AG09309 (cell line): ENCODE measurements at regions not wholly inside any gene's neighbourhood (a gene's known extent, or its start where the extent isn't known, plus 50 kb on each side); places are given as distances from the start of the nearest gene placed in this dataset.
"Not testable (repeated sequence)": the region's sequence is repeated elsewhere in the genome, so short reads cannot be mapped to it uniquely, and the experiment has no call there.

ENCODE experiments used
- DNase-seq: peaks from one replicate; pipeline ENCODE4 v3.0.0-alpha.2; 2010; ENCODE audit warnings: low read depth
- H3K4me3 ChIP-seq: 2 replicates; pipeline ENCODE4 v1.5.1; 2011; ENCODE audit warnings: mild to moderate bottlenecking, low read depth, low read length, moderate library complexity; ENCODE audit not compliant: control insufficient read depth
- TF ChIP-seq, protein P1 (sequence below): IDR thresholded peaks from 2 replicates; pipeline ENCODE4 v1.5.1; 2011; ENCODE audit warnings: mild to moderate bottlenecking, low read depth, low read length, inconsistent platforms; ENCODE audit not compliant: insufficient read depth, control insufficient read depth; ENCODE audit errors: missing control alignments

DNA sequence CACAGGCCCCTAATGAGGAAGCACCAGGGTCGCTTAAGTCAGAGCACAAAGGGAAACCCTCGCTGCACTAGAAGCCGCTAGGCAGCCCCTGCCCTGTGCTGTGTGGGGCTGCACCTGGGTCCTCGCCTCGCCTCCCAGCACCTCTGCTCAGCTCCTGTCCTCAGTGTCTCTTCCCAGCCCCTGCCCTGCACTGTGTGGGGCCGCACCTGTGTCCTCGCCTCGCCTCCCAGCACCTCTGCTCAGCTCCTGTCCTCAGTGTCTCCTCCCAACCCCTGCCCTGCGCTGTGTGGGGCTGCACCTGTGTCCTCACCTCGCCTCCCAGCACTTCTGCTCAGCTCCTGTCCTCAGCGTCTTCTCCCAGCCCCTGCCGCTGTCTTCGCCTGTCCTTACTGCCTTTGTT is 342.8 kb downstream of the EIPR1 start:
- DNase-seq, result no peak
- H3K4me3 ChIP-seq, result no peak overlapping the region
- TF ChIP-seq, protein P1, sequence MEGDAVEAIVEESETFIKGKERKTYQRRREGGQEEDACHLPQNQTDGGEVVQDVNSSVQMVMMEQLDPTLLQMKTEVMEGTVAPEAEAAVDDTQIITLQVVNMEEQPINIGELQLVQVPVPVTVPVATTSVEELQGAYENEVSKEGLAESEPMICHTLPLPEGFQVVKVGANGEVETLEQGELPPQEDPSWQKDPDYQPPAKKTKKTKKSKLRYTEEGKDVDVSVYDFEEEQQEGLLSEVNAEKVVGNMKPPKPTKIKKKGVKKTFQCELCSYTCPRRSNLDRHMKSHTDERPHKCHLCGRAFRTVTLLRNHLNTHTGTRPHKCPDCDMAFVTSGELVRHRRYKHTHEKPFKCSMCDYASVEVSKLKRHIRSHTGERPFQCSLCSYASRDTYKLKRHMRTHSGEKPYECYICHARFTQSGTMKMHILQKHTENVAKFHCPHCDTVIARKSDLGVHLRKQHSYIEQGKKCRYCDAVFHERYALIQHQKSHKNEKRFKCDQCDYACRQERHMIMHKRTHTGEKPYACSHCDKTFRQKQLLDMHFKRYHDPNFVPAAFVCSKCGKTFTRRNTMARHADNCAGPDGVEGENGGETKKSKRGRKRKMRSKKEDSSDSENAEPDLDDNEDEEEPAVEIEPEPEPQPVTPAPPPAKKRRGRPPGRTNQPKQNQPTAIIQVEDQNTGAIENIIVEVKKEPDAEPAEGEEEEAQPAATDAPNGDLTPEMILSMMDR, result no peak

DNA sequence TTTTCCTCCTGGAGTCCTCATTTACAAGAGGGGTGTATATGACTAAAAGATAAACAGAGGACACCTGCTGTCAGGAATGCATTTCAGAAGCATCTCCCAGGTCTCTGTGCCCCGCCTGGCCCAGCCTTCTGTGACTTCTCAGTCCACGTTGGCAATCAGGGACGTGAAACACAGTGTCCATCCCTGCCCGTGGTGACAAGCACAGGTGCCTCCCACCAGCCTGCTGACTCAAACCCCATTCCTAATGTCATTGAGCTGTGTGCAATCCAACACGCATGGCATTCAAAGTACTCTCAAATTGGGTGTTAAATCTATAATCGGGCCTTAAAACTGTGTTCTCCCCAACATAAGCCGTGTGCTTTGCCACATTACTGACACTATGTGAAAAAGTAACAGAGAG is 343.2 kb downstream of the EIPR1 start:
- DNase-seq, result no peak
- TF ChIP-seq, protein P1, result no peak

GRCh38 chr2:3033315-3033714 is 344.3 kb downstream of the EIPR1 start:
- TF ChIP-seq, protein P1, result no peak
- H3K4me3 ChIP-seq, result no peak overlapping the region
- no peak for DNase-seq

More for the DNA sequence above, 343.2 kb downstream of the EIPR1 start:
- H3K4me3 ChIP-seq, result no peak overlapping the region

GRCh38 chr2:3030791-3031190 is 346.8 kb downstream of the EIPR1 start:
- not testable (repeated sequence) for H3K4me3 ChIP-seq, DNase-seq

DNA sequence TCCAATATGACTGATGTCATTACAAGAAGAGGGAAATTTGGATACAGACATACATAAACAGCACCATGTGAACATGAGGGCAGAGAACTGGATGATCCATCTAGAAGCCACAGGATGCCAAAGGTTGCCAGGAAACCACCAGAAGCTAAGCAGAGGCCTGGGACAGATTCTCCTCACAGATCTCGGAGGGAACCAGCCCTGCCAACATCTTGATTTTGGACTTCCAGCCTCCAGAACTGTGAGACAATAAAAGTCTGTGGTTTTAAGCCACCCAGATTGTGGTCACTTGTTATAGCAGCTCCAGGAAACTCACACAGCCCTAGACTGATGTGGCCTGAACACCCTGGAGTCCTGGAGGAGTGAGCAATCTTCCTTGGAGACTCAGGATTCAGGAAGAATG is 351.6 kb downstream of the EIPR1 start:
- DNase-seq, result no peak
- H3K4me3 ChIP-seq, result no peak overlapping the region

DNA sequence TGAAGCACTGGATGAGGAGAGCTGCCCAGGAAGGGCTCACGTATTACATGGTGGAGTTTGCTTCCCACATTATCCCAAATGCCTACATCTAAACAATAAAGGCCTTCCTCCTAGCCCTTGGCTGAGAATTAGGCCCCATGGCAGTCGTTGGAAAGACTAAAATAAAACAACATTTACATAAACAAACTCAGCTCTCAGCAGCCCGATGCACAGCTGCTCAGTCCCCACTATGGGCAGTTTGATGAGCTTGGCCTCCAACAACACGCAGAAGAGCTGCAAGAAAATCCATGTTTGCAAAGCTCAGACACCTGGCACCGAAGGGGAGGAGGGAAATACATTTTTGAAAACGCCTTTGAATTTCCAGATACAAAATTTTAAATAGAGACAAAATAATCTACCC is 352.4 kb downstream of the EIPR1 start:
- no peak for DNase-seq
- no peak overlapping the region for H3K4me3 ChIP-seq
- TF ChIP-seq, protein P1, result no peak

More for the DNA sequence above, 351.6 kb downstream of the EIPR1 start:
- TF ChIP-seq, protein P1, result no peak

GRCh38 chr2:3024401-3024935 is 353.1 kb downstream of the EIPR1 start:
- TF ChIP-seq, protein P1, result no peak
- H3K4me3 ChIP-seq, result no peak overlapping the region
- no peak for DNase-seq
